ENCODE measurements at regions not wholly inside any gene's neighbourhood (a gene's known extent, or its start where the extent isn't known, plus 50 kb on each side); places are given as distances from the start of the nearest gene placed in this dataset.
"Not testable (repeated sequence)": the region's sequence is repeated elsewhere in the genome, so short reads cannot be mapped to it uniquely, and the experiment has no call there.

- no peak for DNase-seq
Measured at GRCh38 chr7:114364151-114364550, 50.5 kb upstream of the FOXP2 start.

GRCh38 chr7:114363292-114363691, 51.3 kb upstream of the FOXP2 start:
- DNase-seq, result no peak

- DNase-seq, result no peak
Measured at GRCh38 chr7:114358911-114359310, 55.7 kb upstream of the FOXP2 start.

GRCh38 chr7:114356133-114356532, 58.5 kb upstream of the FOXP2 start:
- DNase-seq, result peak; percentile 16

- no peak for DNase-seq
Measured at GRCh38 chr7:114354306-114354705, 60.3 kb upstream of the FOXP2 start.

GRCh38 chr7:114345494-114345893, 69.1 kb upstream of the FOXP2 start:
- no peak for DNase-seq

GRCh38 chr7:114343949-114344708, 70.5 kb upstream of the FOXP2 start:
- DNase-seq, result no peak

- DNase-seq, result no peak
Measured at GRCh38 chr7:114342431-114343179, 72.0 kb upstream of the FOXP2 start.

GRCh38 chr7:114341648-114342047, 73.0 kb upstream of the FOXP2 start:
- DNase-seq, result no peak

GRCh38 chr7:114334989-114335388, 79.6 kb upstream of the FOXP2 start:
- DNase-seq, result no peak

- DNase-seq, result not testable (repeated sequence)
Measured at GRCh38 chr7:114329458-114329857, 85.2 kb upstream of the FOXP2 start.

- DNase-seq, result no peak
Measured at GRCh38 chr7:114317450-114318098, 97.0 kb upstream of the FOXP2 start.

- no peak for DNase-seq
Measured at GRCh38 chr7:114312649-114313048, 102.0 kb upstream of the FOXP2 start.

GRCh38 chr7:114310345-114311110, 104.1 kb upstream of the FOXP2 start:
- peak; percentile 4 for DNase-seq

- no peak for DNase-seq
Measured at GRCh38 chr7:114309729-114310128, 104.9 kb upstream of the FOXP2 start.

GRCh38 chr7:114303301-114303700, 111.3 kb upstream of the FOXP2 start:
- DNase-seq, result no peak

- DNase-seq, result no peak
Measured at GRCh38 chr7:114302858-114303257, 111.8 kb upstream of the FOXP2 start.

GRCh38 chr7:114298011-114298410, 116.6 kb upstream of the FOXP2 start:
- no peak for DNase-seq

- DNase-seq, result no peak
Measured at GRCh38 chr7:114297121-114297520, 117.5 kb upstream of the FOXP2 start.

GRCh38 chr7:114295522-114295921, 119.1 kb upstream of the FOXP2 start:
- no peak for DNase-seq

- DNase-seq, result no peak
Measured at GRCh38 chr7:114294036-114294435, 120.6 kb upstream of the FOXP2 start.

- no peak for DNase-seq
Measured at GRCh38 chr7:114293289-114294012, 121.2 kb upstream of the FOXP2 start.
